ENCODE measurements at regions not wholly inside any gene's neighbourhood (a gene's known extent, or its start where the extent isn't known, plus 50 kb on each side); places are given as distances from the start of the nearest gene placed in this dataset.

DNA sequence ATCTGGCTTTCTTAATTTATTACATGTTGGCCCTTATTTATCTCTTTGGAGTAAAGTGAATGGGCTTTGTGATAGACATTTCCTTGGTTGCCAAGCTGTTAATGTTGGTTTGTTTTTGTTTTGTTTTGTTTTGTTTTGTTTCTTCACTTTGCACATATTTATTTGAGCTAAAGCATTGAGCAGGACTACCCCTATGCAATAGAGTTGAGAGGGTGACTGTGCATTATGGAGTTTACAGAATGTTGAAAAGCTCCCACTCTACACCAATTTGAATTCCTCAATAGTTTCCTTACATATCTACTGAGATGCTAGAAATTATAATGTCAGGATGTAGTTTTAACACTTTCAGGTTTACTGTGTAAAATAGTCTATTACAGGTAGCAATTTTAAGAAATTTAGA, 462.8 kb upstream of the CBLB start:
- no peak overlapping the region for H3K4me3 ChIP-seq (ENCODE audit: low read depth, low read length)
- H3K9ac ChIP-seq (ENCODE audit: low read length): no peak overlapping the region

DNA sequence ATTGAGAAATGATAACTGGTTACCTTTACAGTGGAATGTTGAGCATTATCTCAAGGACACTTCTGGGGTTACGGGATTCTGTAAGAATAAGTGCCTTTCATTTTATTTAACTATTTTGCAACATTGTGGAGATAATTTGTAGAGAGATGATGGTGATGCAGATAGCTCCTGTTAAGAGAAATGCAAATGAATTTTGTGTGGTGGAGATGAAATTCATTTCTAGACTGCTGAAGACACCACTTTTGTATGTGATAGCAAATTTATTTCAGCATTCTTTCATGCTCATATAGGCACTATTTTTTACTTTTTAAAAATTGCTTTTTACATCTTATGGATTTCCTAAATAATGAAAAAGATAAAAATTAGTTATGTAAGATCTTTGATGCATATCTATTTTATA, 463.3 kb upstream of the CBLB start:
- no peak overlapping the region for H3K9ac ChIP-seq (ENCODE audit: low read length)
- H3K9me3 ChIP-seq (ENCODE audit: control insufficient read depth, insufficient read depth, low read depth, low read length): no peaks in the 10 kb centered on the region
- H3K4me1 ChIP-seq (ENCODE audit: control insufficient read depth, insufficient read depth, low read length): no peaks in the 10 kb centered on the region
- H3K36me3 ChIP-seq (ENCODE audit: control insufficient read depth, insufficient read depth, low read length): no peaks in the 10 kb centered on the region
- no peak overlapping the region for H3K4me3 ChIP-seq (ENCODE audit: low read depth, low read length)
- no peaks in the 10 kb centered on the region for H3K27me3 ChIP-seq (ENCODE audit: control insufficient read depth, insufficient read depth, low read length)
- H3K27ac ChIP-seq (ENCODE audit: low read depth, low read length): no peak overlapping the region

More for the DNA sequence above, 462.8 kb upstream of the CBLB start:
- no peak overlapping the region for H3K27ac ChIP-seq (ENCODE audit: low read depth, low read length)
- H3K27me3 ChIP-seq (ENCODE audit: control insufficient read depth, insufficient read depth, low read length): no peaks in the 10 kb centered on the region
- no peaks in the 10 kb centered on the region for H3K36me3 ChIP-seq (ENCODE audit: control insufficient read depth, insufficient read depth, low read length)
- no peaks in the 10 kb centered on the region for H3K4me1 ChIP-seq (ENCODE audit: control insufficient read depth, insufficient read depth, low read length)
- no peaks in the 10 kb centered on the region for H3K9me3 ChIP-seq (ENCODE audit: control insufficient read depth, insufficient read depth, low read depth, low read length)

DNA sequence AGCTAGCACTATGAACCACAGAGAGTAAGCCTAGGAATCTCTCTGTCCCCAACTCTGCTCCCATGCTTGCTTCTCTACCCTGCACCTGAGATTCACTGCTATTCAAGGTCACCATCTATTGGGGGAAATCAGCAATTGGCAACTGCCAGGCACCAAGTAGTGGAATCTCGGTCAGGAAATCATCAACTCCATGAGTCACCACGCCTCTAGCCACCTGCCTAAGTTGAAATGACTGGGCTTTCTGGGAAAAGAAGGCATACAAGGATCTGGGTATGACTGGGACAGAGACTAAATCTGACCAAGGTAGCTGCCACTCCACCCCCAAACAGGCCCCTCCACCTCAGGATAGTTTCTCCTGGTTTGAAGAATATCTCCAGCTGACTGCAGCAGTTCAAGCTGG, 464.1 kb upstream of the CBLB start:
- Histone ChIP-seq H3K9me3 (ENCODE audit: control insufficient read depth, insufficient read depth, low read depth, low read length) (no peaks in the 10 kb centered on the region), H3K4me1 (ENCODE audit: control insufficient read depth, insufficient read depth, low read length) (no peaks in the 10 kb centered on the region), H3K36me3 (ENCODE audit: control insufficient read depth, insufficient read depth, low read length) (no peaks in the 10 kb centered on the region), H3K27ac (ENCODE audit: low read depth, low read length) (no peak overlapping the region), H3K27me3 (ENCODE audit: control insufficient read depth, insufficient read depth, low read length) (no peaks in the 10 kb centered on the region), H3K4me3 (ENCODE audit: low read depth, low read length) (no peak overlapping the region), H3K9ac (ENCODE audit: low read length) (no peak overlapping the region)

DNA sequence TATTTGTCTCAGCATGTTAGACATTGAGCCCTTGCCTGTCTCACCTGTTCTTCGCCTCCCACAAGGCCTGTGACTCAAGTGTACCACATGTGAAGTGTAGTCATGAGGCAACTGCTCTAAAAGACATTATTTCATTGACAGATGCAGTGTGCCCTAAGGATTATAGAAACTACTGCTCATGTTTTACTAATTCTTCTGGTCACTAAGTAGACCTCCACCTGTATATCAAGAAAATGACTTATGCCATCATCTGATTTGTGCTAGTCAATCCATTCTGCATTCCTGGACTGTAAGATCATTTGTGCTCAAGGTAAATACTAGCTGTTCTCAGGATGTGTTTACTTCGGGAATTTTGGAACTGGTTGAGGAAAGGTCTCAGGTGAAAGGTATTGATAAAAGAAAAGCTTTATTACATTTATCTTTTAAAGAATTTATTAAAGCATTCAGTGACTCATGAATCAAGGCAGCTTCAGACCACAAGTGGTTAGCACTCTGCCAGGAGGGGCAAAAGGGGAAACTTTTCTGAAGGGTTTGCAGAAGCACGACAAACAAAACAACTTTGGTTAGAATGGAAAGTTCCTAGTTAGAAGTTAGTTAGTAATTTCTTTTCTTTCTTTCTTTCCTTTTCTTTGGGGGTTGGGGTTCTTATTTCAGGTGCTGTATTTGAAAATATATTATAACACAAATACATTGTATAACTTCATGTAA, 465.3 kb upstream of the CBLB start:
- no peaks in the 10 kb centered on the region for H3K27me3 ChIP-seq (ENCODE audit: control insufficient read depth, insufficient read depth, low read length)
- no peaks in the 10 kb centered on the region for H3K4me1 ChIP-seq (ENCODE audit: control insufficient read depth, insufficient read depth, low read length)
- no peaks in the 10 kb centered on the region for H3K9me3 ChIP-seq (ENCODE audit: control insufficient read depth, insufficient read depth, low read depth, low read length)
- no peak overlapping the region for H3K9ac ChIP-seq (ENCODE audit: low read length)
- H3K4me3 ChIP-seq (ENCODE audit: low read depth, low read length): no peak overlapping the region
- H3K36me3 ChIP-seq (ENCODE audit: control insufficient read depth, insufficient read depth, low read length): no peaks in the 10 kb centered on the region
- H3K27ac ChIP-seq (ENCODE audit: low read depth, low read length): no peak overlapping the region

DNA sequence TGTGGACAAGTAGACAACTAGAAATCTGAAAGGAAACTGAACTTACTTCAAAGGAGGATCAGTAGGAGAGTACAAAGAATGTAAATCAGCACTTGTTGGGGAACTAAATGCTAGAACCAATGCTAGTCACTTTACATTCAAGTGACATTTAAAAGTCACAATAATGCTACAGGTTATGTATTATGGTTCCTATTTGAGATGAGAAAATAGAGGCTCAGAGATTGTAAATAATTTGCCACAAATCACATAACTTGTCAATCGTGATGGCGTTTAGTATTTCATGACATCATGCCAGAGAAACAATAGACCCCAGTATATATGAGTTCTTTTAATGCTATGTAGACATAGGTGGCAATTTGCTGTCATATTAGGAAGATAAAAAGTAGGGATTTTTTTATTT, 467.8 kb upstream of the CBLB start:
- Histone ChIP-seq H3K36me3 (ENCODE audit: control insufficient read depth, insufficient read depth, low read length) (no peaks in the 10 kb centered on the region), H3K9ac (ENCODE audit: low read length) (no peak overlapping the region), H3K27ac (ENCODE audit: low read depth, low read length) (no peak overlapping the region), H3K4me1 (ENCODE audit: control insufficient read depth, insufficient read depth, low read length) (no peaks in the 10 kb centered on the region), H3K4me3 (ENCODE audit: low read depth, low read length) (no peak overlapping the region), H3K27me3 (ENCODE audit: control insufficient read depth, insufficient read depth, low read length) (no peaks in the 10 kb centered on the region), H3K9me3 (ENCODE audit: control insufficient read depth, insufficient read depth, low read depth, low read length) (no peaks in the 10 kb centered on the region)

DNA sequence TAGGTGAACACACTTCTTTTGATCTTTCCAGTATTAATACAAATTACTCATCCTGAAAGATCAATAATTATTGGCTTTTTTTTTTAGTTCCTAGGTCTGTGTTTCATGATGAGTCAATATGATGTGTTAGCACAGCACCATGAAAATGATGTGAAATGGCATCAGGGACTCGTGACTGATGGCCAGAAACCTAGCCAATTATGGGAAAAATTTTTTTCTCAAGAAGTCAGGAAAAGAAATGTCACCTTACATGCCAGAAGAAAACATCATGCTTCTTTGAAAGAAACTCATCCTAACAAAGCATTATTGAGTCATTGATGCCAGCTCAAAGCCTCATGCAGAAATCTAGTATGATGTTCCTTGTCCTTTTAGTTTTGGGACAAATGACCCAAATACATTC, 468.3 kb upstream of the CBLB start:
- H3K4me1 ChIP-seq (ENCODE audit: control insufficient read depth, insufficient read depth, low read length): no peaks in the 10 kb centered on the region
- H3K9me3 ChIP-seq (ENCODE audit: control insufficient read depth, insufficient read depth, low read depth, low read length): no peaks in the 10 kb centered on the region
- no peaks in the 10 kb centered on the region for H3K27me3 ChIP-seq (ENCODE audit: control insufficient read depth, insufficient read depth, low read length)
- H3K9ac ChIP-seq (ENCODE audit: low read length): no peak overlapping the region
- H3K27ac ChIP-seq (ENCODE audit: low read depth, low read length): no peak overlapping the region
- H3K36me3 ChIP-seq (ENCODE audit: control insufficient read depth, insufficient read depth, low read length): no peaks in the 10 kb centered on the region
- no peak overlapping the region for H3K4me3 ChIP-seq (ENCODE audit: low read depth, low read length)

DNA sequence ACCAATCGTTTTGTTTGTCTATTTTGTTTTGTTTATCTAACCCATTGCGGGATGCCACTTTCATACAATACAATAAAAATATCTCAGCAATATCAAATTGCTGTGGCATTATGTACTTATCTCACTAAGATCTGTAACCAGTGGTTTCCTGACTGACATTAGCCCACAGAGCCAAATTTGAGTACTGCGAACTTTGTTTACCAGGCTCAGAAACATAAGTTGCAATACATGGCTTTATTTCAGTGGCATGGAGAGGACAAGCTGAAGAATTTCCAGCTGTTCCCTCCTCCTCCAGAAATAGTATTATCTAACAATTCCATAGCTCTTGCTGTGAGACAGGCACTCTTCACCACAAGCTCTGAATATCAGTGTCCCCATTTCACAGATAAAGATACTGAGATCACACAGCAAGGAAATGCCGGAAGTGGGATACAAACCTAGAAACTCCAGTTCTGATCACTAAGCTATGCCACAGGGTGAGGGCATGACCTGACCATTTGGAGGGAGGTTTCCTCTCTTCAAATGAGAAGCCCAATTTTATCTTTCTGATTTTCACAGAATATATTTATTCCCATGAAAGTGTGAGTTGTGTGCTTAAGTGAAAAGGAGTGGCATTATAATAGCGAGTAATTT, 469.9 kb upstream of the CBLB start:
- H3K27ac ChIP-seq (ENCODE audit: low read depth, low read length): no peak overlapping the region

DNA sequence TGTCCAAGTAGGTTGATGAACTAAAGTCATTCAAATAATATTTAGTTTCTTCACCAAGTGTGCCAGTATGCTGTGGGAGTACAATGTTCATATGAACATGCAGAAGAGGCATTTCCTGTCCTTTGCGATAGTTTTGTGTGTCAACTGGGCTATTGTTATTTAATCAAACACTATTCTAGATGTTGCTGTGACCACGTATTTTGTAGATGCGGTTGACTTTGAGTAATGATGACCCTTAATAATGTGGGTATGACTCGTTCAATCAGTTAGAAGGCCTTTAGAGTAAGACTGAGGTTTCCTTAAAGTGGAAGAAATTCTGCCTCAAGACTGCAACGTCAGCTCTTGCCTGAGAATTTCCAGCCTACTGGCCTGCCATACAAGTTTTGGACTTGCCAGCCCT, 470.7 kb upstream of the CBLB start:
- H3K36me3 ChIP-seq (ENCODE audit: control insufficient read depth, insufficient read depth, low read length): no peaks in the 10 kb centered on the region
- no peak overlapping the region for H3K27ac ChIP-seq (ENCODE audit: low read depth, low read length)
- no peaks in the 10 kb centered on the region for H3K9me3 ChIP-seq (ENCODE audit: control insufficient read depth, insufficient read depth, low read depth, low read length)
- no peak overlapping the region for H3K9ac ChIP-seq (ENCODE audit: low read length)
- H3K27me3 ChIP-seq (ENCODE audit: control insufficient read depth, insufficient read depth, low read length): no peaks in the 10 kb centered on the region
- no peaks in the 10 kb centered on the region for H3K4me1 ChIP-seq (ENCODE audit: control insufficient read depth, insufficient read depth, low read length)
- no peak overlapping the region for H3K4me3 ChIP-seq (ENCODE audit: low read depth, low read length)

More for the DNA sequence above, 469.9 kb upstream of the CBLB start:
- no peaks in the 10 kb centered on the region for H3K27me3 ChIP-seq (ENCODE audit: control insufficient read depth, insufficient read depth, low read length)
- H3K4me1 ChIP-seq (ENCODE audit: control insufficient read depth, insufficient read depth, low read length): no peaks in the 10 kb centered on the region
- no peaks in the 10 kb centered on the region for H3K9me3 ChIP-seq (ENCODE audit: control insufficient read depth, insufficient read depth, low read depth, low read length)
- no peaks in the 10 kb centered on the region for H3K36me3 ChIP-seq (ENCODE audit: control insufficient read depth, insufficient read depth, low read length)
- no peak overlapping the region for H3K9ac ChIP-seq (ENCODE audit: low read length)
- H3K4me3 ChIP-seq (ENCODE audit: low read depth, low read length): no peak overlapping the region

DNA sequence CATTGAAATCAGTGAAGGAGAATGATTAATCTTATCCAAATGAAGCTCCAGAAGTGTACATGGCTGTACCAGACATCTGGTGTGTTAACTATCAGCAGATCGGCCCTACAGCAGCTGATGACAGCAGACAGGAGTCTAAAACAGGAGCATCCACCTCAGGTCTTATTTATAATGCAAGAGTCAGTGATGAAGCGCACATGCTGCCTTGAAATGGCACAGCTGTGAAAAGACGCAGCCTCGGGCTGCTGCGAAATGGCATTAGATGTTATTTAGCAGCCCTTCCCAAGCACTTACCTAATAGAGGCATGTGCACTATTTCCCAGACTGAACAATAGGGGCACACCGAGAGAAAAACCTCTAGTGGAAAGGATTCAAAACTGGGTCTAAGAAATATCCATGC, 472.3 kb upstream of the CBLB start:
- Histone ChIP-seq H3K36me3 (ENCODE audit: control insufficient read depth, insufficient read depth, low read length) (no peaks in the 10 kb centered on the region), H3K9me3 (ENCODE audit: control insufficient read depth, insufficient read depth, low read depth, low read length) (no peaks in the 10 kb centered on the region), H3K27me3 (ENCODE audit: control insufficient read depth, insufficient read depth, low read length) (no peaks in the 10 kb centered on the region), H3K9ac (ENCODE audit: low read length) (no peak overlapping the region), H3K4me1 (ENCODE audit: control insufficient read depth, insufficient read depth, low read length) (no peaks in the 10 kb centered on the region), H3K27ac (ENCODE audit: low read depth, low read length) (no peak overlapping the region), H3K4me3 (ENCODE audit: low read depth, low read length) (no peak overlapping the region)

DNA sequence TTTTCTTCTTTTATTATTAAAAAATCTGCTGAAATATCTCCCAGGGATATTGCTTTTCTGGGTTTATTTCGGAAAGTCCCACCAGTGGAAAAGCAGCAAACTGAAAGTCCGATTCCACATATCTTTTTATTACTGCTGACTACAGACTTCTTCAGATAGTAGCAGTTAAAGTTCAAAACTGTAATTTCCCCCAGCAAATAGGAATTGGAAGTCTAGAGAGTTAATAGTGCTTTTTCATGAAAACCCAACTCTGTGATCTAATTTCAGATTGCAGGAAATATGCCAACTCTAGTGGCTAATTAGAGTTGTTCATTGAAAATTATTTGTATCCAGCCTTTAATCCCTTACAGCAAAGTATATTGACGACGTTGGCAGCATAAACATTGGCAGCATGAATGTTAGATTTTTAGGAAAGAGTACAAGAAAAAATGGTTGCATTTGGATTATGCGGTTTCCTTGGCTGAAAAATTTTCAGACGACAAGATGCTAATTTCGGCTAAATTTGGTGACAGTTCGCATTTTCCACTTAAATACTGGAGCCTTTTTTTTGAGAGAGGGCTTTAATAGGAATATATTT, 472.9 kb upstream of the CBLB start:
- Histone ChIP-seq H3K4me3 (ENCODE audit: low read depth, low read length) (no peak overlapping the region), H3K9ac (ENCODE audit: low read length) (no peak overlapping the region)

DNA sequence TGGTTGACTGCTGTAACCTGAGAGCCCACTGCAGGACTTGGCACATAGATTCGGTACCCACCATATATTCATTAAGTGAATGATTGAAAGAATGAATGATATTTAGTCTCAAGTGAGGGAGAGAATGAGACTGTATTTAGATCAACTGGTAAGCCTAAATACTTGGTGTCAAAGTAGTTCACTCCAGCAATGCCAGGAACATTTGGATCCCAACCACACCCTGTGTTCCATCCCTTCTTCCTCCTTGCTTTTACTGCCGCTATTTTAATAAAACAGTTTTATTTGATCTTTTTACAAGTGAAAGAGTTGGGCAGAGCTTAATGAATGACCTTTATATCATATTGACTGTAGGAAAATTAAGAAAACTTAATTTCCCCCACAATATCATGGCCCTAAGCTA, 473.6 kb upstream of the CBLB start:
- Histone ChIP-seq H3K4me1 (ENCODE audit: control insufficient read depth, insufficient read depth, low read length) (no peaks in the 10 kb centered on the region), H3K9ac (ENCODE audit: low read length) (no peak overlapping the region), H3K27me3 (ENCODE audit: control insufficient read depth, insufficient read depth, low read length) (no peaks in the 10 kb centered on the region), H3K27ac (ENCODE audit: low read depth, low read length) (no peak overlapping the region), H3K9me3 (ENCODE audit: control insufficient read depth, insufficient read depth, low read depth, low read length) (no peaks in the 10 kb centered on the region), H3K4me3 (ENCODE audit: low read depth, low read length) (no peak overlapping the region), H3K36me3 (ENCODE audit: control insufficient read depth, insufficient read depth, low read length) (no peaks in the 10 kb centered on the region)

More for the DNA sequence above, 472.9 kb upstream of the CBLB start:
- H3K9me3 ChIP-seq (ENCODE audit: control insufficient read depth, insufficient read depth, low read depth, low read length): no peaks in the 10 kb centered on the region
- H3K27ac ChIP-seq (ENCODE audit: low read depth, low read length): no peak overlapping the region
- no peaks in the 10 kb centered on the region for H3K4me1 ChIP-seq (ENCODE audit: control insufficient read depth, insufficient read depth, low read length)
- H3K36me3 ChIP-seq (ENCODE audit: control insufficient read depth, insufficient read depth, low read length): no peaks in the 10 kb centered on the region
- H3K27me3 ChIP-seq (ENCODE audit: control insufficient read depth, insufficient read depth, low read length): no peaks in the 10 kb centered on the region

All from HUES6 (cell line).